ENCODE measurements at regions not wholly inside any gene's neighbourhood (a gene's known extent, or its start where the extent isn't known, plus 50 kb on each side); places are given as distances from the start of the nearest gene placed in this dataset.

DNA sequence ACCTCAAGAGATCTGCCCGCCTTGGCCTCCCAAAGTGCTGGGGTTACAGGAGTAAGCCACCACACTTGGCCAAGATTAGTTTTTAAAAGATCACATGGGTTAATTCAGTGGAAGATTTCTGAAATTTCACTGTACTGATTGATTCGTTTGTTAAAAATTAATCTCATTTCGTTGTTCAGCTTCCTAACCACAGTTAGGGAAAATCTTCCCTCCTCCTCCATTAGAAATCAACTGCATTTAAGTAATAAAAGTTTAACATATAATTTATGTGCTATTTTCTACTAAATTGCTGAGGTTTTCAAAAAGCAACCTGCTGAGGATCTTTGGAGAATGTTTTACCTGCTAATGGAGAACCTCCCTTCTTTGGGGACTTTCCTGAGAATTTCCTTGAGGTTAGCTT, 522.4 kb downstream of the GATA3 start:
- no peak for DNase-seq

- no peak for DNase-seq
Measured at GRCh38 chr10:8577686-8578085, 523.2 kb downstream of the GATA3 start.

DNA sequence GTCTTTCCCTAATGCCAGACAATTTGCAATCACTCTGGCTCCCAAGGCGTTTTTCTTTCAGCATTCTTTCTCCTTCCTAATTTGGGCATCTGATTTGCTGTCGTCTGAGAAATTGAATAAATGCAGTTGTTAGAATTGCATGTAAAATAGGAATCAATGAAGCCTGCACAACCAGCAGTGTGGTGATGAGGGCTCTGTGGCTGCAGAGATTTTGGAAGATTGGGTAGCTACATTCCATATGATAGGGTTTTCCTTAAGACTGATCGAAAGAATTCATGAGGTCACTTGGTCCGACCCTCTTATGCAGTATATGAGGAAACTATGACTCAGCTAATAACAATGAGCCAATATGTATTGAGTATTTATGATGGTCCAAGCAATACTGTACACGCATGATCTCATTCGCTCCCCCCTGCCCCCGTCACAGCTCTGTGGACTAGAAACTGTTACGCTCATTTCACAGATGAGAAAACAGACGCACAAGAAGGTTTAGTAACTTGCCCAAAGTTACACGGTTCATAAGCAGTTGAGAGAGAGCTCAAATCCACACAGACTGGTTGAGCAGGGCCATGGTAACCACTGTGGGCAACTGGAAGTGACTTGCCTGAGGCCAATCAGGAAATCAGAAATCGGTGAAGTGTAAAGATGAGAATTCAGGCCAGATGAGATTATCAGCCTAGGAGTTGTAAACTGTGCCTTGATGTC, 527.2 kb downstream of the GATA3 start:
- DNase-seq, result no peak

DNA sequence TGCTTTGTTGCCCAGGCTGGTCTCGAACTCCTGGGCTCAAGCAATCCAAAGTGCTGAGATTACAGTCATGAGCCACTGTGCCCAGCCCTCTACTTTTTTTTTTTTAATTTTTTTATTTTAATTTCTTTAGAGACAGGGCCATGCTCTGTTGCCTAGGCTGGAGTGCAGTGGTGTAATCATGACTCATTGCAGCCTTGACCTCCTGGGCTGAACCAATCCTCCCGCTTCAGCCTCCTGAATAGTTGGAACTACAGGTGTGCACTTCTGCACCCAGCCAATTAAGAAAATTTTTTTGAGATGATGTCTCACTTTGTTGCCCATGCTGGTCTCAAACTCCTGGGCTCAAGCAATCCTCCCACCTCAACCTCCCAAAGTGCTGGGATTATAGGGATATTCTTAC, 528.6 kb downstream of the GATA3 start:
- no peak for DNase-seq

GRCh38 chr10:8584666-8585065, 530.2 kb downstream of the GATA3 start:
- no peak for DNase-seq

DNA sequence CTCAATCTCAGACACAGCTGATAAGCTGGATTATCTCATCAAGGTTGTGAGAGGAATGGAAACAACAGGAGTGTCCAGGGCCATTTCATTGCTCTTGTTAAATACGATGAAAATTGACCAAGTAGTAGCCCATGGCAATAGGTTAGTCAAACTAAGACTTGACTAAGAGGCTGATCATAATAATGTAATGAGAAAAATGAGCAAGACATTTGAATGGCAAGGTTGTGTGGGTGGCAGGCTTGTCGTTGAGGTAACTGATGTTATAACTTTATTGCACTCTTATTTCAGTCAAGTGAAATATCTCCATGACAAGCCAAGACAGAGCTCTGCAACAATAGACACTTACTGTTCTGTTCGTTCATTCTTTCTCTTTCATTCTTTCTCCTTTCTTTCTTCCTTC, 532.0 kb downstream of the GATA3 start:
- DNase-seq, result no peak

- no peak for DNase-seq
Measured at GRCh38 chr10:8588135-8588534, 533.6 kb downstream of the GATA3 start.

DNA sequence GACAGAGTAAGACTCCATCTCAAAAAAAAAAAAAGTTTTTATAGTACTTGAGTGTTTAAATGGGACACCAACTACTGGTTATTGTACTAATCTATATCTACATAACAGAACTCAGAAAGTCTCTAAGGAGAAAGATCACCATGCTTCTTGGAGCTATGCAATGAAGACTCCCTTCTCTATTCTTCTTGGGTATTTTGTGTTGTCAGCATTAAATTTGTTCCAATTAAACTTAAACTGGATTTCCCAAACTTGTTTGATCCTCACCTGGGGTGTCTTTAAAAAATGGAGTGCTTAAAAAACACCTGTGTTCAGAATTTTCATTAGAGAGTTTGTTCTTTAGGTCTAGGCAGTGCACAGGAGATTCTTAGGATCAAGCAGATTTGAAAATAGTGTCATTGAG, 536.0 kb downstream of the GATA3 start:
- DNase-seq, result no peak

DNA sequence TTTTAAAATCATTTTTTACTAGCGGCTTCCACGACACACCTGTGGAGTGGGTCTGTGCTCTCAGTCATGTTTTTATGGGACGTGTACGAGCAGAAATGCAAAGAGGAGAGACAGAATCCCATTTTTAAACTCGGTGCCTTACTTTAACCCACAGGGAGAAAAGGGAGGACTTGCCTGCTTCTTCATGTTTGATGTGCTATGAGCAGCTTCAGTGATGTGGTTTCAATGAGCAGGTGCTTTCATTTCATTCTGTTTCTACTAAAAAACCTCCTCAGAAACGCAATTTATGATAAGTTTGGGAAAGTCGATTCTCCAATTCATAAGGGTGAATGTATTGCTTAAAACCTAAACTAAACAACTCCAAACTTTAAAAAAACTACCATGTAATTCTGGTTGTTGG, 537.2 kb downstream of the GATA3 start:
- no peak for DNase-seq

DNA sequence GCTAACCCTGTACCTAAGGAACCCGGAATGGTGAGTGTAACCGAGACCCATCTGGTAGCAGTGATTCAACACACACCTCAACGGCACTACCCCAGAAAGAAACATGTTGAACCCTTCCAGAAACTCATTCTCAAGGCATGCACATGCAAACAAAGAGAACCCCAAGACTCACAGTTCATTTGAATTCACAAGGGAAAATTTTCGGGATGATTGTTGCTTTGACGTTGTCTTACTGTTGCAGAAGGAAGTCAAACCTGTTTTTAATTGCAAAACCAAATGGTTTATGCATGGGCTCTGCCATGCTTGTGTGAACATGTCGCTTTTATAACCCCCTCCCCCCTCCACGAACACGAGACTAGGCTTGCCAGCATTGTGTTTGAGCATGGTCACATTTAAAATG, 539.7 kb downstream of the GATA3 start:
- DNase-seq, result no peak

DNA sequence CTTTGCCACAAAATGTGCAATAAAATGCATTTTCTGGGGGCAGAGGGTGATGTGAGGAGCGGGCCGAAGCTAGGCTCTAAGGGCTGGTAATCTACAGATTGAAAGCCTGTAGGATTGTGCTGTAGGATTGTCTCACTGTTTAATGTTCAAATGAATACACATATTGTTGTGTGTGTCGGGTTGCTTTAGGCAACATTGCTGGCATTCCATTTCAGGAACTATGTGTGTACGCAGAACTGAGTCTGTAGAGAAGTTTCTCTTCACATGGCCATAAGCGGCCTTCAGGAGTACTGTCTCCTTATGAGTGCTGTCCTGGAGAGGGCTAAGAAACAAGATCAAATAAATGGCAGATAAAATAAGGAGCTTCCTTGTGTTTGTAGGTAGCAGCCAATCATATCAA, 540.2 kb downstream of the GATA3 start:
- DNase-seq, result no peak

DNA sequence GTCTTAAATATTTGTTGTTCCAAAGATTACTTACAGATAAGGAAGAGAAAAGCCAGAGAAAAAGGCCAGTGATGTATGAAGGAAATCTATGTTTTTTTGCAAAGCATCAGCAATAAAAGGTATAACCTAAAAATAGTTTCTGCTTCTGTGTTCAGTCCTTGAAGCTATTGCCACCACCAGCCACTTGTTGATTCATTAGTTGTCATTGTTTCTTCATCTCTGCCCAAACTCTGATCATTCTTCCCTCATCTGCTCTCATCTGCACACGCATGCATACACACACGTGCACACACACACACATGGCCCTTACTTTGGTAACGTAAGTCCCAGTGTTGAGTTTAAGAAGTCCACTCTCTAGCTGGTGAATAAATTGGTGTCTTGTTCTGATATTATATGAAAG, 540.7 kb downstream of the GATA3 start:
- DNase-seq, result no peak

GRCh38 chr10:8596929-8597472, 542.5 kb downstream of the GATA3 start:
- no peak for DNase-seq

DNA sequence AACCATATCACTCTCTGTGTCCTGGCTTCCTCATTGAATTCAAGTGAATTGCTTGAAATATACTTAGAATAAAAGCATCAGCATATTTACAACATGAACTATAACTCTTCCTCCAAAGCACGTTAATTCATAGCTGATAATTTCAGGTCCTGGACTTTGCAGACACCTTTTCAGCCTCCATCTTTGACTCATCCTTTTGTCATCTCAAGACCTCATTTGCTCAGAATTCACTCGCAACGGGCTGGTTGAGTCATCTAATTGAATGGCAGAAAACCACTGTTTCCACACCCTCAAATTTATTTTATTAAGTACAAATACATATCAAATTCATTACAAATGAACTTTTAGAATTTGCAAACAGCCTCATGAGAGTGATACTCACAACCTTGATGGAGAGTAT, 545.7 kb downstream of the GATA3 start:
- no peak for DNase-seq

- no peak for DNase-seq
Measured at GRCh38 chr10:8602821-8603220, 548.3 kb downstream of the GATA3 start.

DNA sequence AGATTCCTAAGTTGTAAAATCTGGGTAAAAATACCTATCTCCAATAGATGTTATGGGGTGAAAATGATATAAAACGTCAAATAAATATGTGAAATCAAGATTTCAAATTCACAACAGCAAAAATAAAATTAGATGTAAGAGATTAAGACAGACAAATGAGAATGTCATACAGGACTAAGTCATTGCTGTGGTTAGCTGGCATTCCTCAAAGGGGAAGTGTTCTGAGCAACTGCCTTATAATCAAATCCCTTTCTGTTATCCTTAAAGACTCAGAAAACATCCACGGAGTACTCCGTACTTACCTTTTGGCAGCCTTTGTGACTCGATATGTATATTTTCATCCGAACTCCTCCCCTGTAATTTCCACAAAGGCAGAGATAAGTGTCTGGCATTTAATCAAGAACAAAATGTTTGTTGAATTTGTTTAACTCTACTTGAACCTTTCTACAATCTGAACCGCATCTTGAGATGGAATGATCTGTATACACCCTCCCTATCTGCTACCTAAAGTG, 559.6 kb downstream of the GATA3 start:
- DNase-seq, result no peak

GRCh38 chr10:8615118-8615517, 560.6 kb downstream of the GATA3 start:
- no peak for DNase-seq

DNA sequence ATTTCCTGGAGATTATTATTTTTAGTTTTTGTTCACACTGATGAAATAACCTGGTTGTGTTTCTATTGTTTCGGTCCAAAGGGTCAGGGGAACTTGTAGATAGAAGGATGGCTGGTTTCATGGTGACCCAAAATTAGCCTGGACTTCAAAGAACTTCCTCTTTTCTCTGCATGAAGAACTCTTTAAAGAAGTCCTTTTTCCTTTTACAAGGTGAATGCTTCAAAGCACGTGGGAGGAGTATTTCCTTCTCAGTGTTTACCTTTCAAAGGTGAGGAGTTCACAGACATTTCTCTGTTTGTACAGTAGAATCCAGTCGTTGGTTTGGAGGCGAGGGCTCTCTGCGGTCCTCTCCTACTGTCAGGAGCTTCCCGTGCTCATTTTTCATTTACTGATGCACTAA, 561.7 kb downstream of the GATA3 start:
- DNase-seq, result no peak

DNA sequence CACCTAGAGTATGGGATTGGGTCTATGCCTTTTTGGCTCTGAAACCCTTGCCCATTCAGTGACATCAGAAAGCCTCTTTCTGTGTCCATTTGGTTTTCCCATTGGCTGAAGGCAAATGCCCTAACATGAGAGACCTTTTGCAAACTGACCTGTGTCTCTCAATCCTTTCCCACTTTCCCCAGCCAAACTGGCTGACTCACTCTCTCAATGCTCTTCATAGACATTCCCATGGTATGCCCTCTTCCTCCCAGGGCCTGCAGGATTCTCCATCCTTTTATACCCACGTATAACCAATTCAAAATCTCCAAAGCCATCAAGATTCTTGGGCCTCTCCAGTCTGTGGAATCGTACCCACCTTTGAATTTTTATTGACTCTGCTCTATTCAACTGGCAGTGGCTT, 563.3 kb downstream of the GATA3 start:
- no peak for DNase-seq

DNA sequence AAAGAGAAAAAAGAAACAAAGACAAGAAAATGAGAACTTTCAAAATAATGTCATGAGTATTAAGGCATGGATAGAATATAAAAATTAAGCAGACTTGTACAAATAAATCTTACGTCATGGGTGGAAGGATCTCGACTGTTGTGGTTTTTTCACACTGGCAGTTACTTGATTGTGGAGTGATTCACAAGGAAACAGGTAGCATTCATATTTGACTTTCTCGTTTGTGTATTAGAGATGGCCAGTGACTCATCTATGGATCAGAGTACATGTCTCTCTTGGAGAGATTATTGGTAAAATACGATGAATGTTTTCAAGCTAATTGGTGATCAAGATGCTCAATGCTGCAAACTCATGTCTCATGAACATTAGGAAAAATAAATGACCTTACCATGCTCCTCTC, 564.3 kb downstream of the GATA3 start:
- no peak for DNase-seq

GRCh38 chr10:8628351-8628750, 573.9 kb downstream of the GATA3 start:
- DNase-seq, result no peak

- DNase-seq, result no peak
Measured at GRCh38 chr10:8633909-8634308, 579.4 kb downstream of the GATA3 start.

DNA sequence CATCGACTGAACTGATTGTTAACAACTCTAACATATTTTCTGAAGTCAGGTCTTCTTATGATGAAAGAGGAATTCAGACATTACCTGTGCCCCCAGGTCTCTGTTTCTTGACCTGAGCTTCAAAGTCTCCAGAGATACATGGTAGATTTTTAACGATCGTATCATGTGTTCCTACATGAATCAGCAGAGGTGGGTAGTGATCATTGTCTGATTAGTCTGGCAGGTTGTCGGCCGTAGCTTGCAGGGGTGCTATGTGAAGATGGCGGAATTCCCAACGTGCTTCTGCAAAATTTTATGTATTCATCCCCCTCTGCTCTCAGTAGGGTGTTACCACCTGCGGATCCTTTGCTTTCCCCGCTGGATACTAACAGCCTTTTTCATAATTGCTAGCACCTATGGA, 581.9 kb downstream of the GATA3 start:
- DNase-seq, result no peak

GRCh38 chr10:8637640-8638039, 583.2 kb downstream of the GATA3 start:
- DNase-seq, result no peak

DNA sequence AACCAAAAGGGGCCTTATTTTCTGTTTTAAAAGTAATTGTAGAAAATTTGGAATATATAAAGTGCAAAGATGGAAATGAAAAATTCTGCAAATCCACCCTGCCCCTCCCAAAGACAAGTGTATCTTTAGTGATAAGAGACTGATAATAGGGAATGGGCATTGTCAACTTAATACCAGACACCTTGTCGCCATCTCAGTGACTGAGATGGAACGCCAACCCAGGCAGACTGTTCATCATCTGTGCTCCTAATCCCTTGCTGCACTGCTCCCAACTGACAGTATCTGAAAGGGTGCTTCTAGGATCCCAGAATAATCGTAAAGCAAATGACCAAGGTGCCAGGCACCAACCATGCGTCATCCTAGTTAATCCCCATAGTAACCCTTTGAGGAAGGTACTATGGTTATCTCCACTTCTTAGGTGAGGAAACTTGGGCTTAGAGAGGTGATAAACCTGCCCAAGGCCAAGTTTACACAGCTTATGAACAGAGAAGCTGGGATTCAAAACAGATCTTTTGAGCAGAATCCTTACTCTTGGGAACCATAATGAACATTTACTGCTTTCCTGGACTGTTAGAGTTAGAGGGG, 583.7 kb downstream of the GATA3 start:
- no peak for DNase-seq

Data from 8988T (cell line).